IMR-90 (cell line): ENCODE measurements at regions not wholly inside any gene's neighbourhood (a gene's known extent, or its start where the extent isn't known, plus 50 kb on each side); places are given as distances from the start of the nearest gene placed in this dataset.

Source experiments
- ATAC-seq: fragments of 200-7000 bp; cut with Tn5 transposase; 2 replicates; pipeline ENCODE4 v1.9.1; 2020; ENCODE audit warnings: low read depth, mild to moderate bottlenecking, moderate library complexity
- BruUV-seq: library from RNA; stranded (reverse); fragments of 400-500 nt; replicated peaks from 2 replicates; lab custom pipeline; 2021; lab: Mats Ljungman, UMichigan
- CTCF ChIA-PET: fragments of 300-600 bp; formaldehyde crosslinking; extraction: SDS; loops from one replicate; lab custom pipeline; 2021; ENCODE audit warnings: antibody characterized with exemption; lab: Yijun Ruan, JAX
- POLR2A ChIA-PET: fragments of 300-600 bp; sonication (Branson Sonifier 250); formaldehyde crosslinking; loops from one replicate; lab custom pipeline; 2022; ENCODE audit warnings: antibody characterized with exemption; ENCODE audit not compliant: unreplicated experiment; lab: Charles Lee
- DNase-seq: peaks from one replicate; pipeline ENCODE4 v3.0.0; 2013
- H2AFZ ChIP-seq: replicated peaks from 2 replicates; pipeline ENCODE3; 2013; ENCODE audit warnings: low read length, mild to moderate bottlenecking; ENCODE audit not compliant: poor library complexity
- H2AK5ac ChIP-seq: 2 replicates; pipeline ENCODE4 v1.6.1; 2013; ENCODE audit warnings: low read depth, low read length, inconsistent platforms
- H2AK9ac ChIP-seq: replicated peaks from 2 replicates; pipeline ENCODE3; 2013; ENCODE audit warnings: mild to moderate bottlenecking, low read depth, low read length, moderate library complexity; ENCODE audit not compliant: poor library complexity
- H2BK120ac ChIP-seq: 2 replicates; pipeline ENCODE4 v1.6.1; 2013; ENCODE audit warnings: low read depth, low read length, inconsistent platforms
- H2BK15ac ChIP-seq: 3 replicates; pipeline ENCODE4 v1.6.1; 2013; ENCODE audit warnings: low read depth, low read length, inconsistent platforms
- H2BK20ac ChIP-seq: 2 replicates; pipeline ENCODE4 v1.6.1; 2013; ENCODE audit warnings: low read depth, mild to moderate bottlenecking, inconsistent platforms, low read length, moderate library complexity
- H2BK5ac ChIP-seq: 2 replicates; pipeline ENCODE4 v1.6.1; 2013; ENCODE audit warnings: mild to moderate bottlenecking, low read depth, low read length, inconsistent platforms; ENCODE audit not compliant: poor library complexity, severe bottlenecking
- H3K14ac ChIP-seq: replicated peaks from 2 replicates; pipeline ENCODE4 v1.6.1; 2013; ENCODE audit warnings: low read depth, low read length, inconsistent platforms
- H3K18ac ChIP-seq: 2 replicates; pipeline ENCODE4 v1.6.1; 2013; ENCODE audit warnings: low read depth, low read length, control low read depth
- H3K23ac ChIP-seq: 2 replicates; pipeline ENCODE4 v1.6.1; 2013; ENCODE audit warnings: low read depth, low read length, inconsistent platforms
- H3K27ac ChIP-seq: 2 replicates; pipeline ENCODE4 v1.5.1; 2013; ENCODE audit warnings: mild to moderate bottlenecking, control low read depth, low read length; ENCODE audit not compliant: insufficient read depth
- H3K27me3 ChIP-seq: 2 replicates; pipeline ENCODE4 v1.6.1; 2013; ENCODE audit warnings: low read length; ENCODE audit not compliant: control insufficient read depth, insufficient read depth
- H3K36me3 ChIP-seq: 2 replicates; pipeline ENCODE4 v1.6.1; 2013; ENCODE audit warnings: low read length, mixed read lengths; ENCODE audit not compliant: control insufficient read depth, insufficient read depth
- H3K4ac ChIP-seq: 2 replicates; pipeline ENCODE4 v1.6.1; 2013; ENCODE audit warnings: low read depth, low read length, inconsistent platforms
- H3K4me1 ChIP-seq: 2 replicates; pipeline ENCODE4 v1.6.1; 2013; ENCODE audit warnings: low read length, mixed read lengths; ENCODE audit not compliant: control insufficient read depth, insufficient read depth
- H3K4me2 ChIP-seq: 2 replicates; pipeline ENCODE4 v1.6.1; 2013; ENCODE audit warnings: low read depth, mild to moderate bottlenecking, control low read depth, low read length, moderate library complexity
- H3K4me3 ChIP-seq: 2 replicates; pipeline ENCODE4 v1.5.1; 2013; ENCODE audit warnings: low read depth, mild to moderate bottlenecking, control low read depth, low read length, moderate library complexity; ENCODE audit not compliant: insufficient read depth
- H3K56ac ChIP-seq: 2 replicates; pipeline ENCODE4 v1.6.1; 2013; ENCODE audit warnings: low read length, inconsistent platforms; ENCODE audit not compliant: insufficient read depth; ENCODE audit errors: extremely low read depth
- H3K79me1 ChIP-seq, 2 experiments: 2 replicates each; pipeline ENCODE4 v1.6.1; 2013; ENCODE audit warnings: low read length in 2 of 2, inconsistent platforms in 1 of 2, low read depth in 1 of 2
- H3K9ac ChIP-seq: 2 replicates; pipeline ENCODE4 v1.6.1; 2013; ENCODE audit warnings: low read depth, low read length, control low read depth
- H3K9me1 ChIP-seq: 2 replicates; pipeline ENCODE4 v1.6.1; 2013; ENCODE audit warnings: low read length, inconsistent platforms; ENCODE audit not compliant: insufficient read depth
- H3K9me3 ChIP-seq: 2 replicates; pipeline ENCODE4 v1.6.1; 2013; ENCODE audit warnings: low read length; ENCODE audit not compliant: control insufficient read depth, insufficient read depth
- H4K20me1 ChIP-seq: 2 replicates; pipeline ENCODE4 v1.6.1; 2013; ENCODE audit warnings: low read length, inconsistent platforms; ENCODE audit not compliant: insufficient read depth
- H4K5ac ChIP-seq: 2 replicates; pipeline ENCODE4 v1.6.1; 2013; ENCODE audit warnings: mild to moderate bottlenecking, low read depth, low read length, control low read depth
- H4K8ac ChIP-seq, 2 experiments: 2 replicates each; pipeline ENCODE4 v1.6.1; 2013; ENCODE audit warnings: low read depth in 2 of 2, low read length in 2 of 2, control low read depth in 1 of 2, inconsistent platforms in 1 of 2
- H4K91ac ChIP-seq: 2 replicates; pipeline ENCODE4 v1.6.1; 2013; ENCODE audit warnings: low read depth, low read length, inconsistent platforms; ENCODE audit not compliant: insufficient read depth
- BHLHE40 ChIP-seq: fragments of 150-350 bp; IDR thresholded peaks from 2 replicates; pipeline ENCODE4 v1.6.1; 2016; ENCODE audit warnings: mild to moderate bottlenecking, low read depth, low read length
- CEBPB ChIP-seq: IDR thresholded peaks from 2 replicates; pipeline ENCODE4 v1.6.1; 2012; ENCODE audit warnings: low read depth, low read length, improper control_type of control experiment
- CHD1 ChIP-seq: IDR thresholded peaks from 2 replicates; pipeline ENCODE4 v1.6.1; 2012; ENCODE audit warnings: low read depth, low read length, improper control_type of control experiment
- ELK1 ChIP-seq: fragments of 150-350 bp; IDR thresholded peaks from 2 replicates; pipeline ENCODE4 v1.6.1; 2016; ENCODE audit warnings: low read depth, mild to moderate bottlenecking, low read length, moderate library complexity, borderline replicate concordance
- FOS ChIP-seq: fragments of 150-350 bp; IDR thresholded peaks from 2 replicates; pipeline ENCODE4 v1.6.1; 2016; ENCODE audit warnings: low read depth, low read length
- POLR2A ChIP-seq: IDR thresholded peaks from 2 replicates; pipeline ENCODE4 v1.6.1; 2012; ENCODE audit warnings: mild to moderate bottlenecking, low read depth, low read length
- RAD21 ChIP-seq: IDR thresholded peaks from 2 replicates; pipeline ENCODE4 v1.6.1; 2012; ENCODE audit warnings: low read length, improper control_type of control experiment
- USF2 ChIP-seq: fragments of 150-350 bp; IDR thresholded peaks from 2 replicates; pipeline ENCODE4 v1.6.1; 2017; ENCODE audit warnings: mild to moderate bottlenecking, antibody characterized with exemption, low read length, low read depth
- WGBS, 2 experiments: methylation state at CpG; one replicate each; pipeline versions ENCODE4 v1.1.5 to v1.1.7; 2013; ENCODE audit warnings: missing lambda C conversion rate in 2 of 2; ENCODE audit not compliant: insufficient read length in 1 of 2; ENCODE audit errors: extremely low coverage in 2 of 2; 5-methylcytosine and 5-hydroxymethylcytosine counted together
- dilution Hi-C: fragments of 300-500 bp; cut with HindIII; formaldehyde crosslinking; loops from one replicate; pipeline ENCODE4 v1.14.3; 2018; ENCODE audit warnings: low sequenced_read_pairs; ENCODE audit not compliant: unreplicated experiment
- in situ Hi-C: fragments of 300-500 bp; cut with MboI; formaldehyde crosslinking; loops from 3 replicates; pipeline ENCODE4 v1.14.3; 2019; ENCODE audit warnings: low sequenced_read_pairs, inconsistent platforms, mixed read lengths
- intact Hi-C: fragments of 100-400 bp; cut with micrococcal nuclease; formaldehyde crosslinking; loops from 2 replicates; pipeline ENCODE4 v1.10.0; 2022

- Histone ChIP-seq H3K36me3 (no peaks in the 10 kb centered on the region), H3K4me1 (peaks cover 2% of the 10 kb centered on the region), H2BK15ac (no peak overlapping the region), H2BK20ac (peak overlapping the region; percentile 44; the same call in 1 of the 2 replicates), H4K91ac (no peak overlapping the region; the same call in 1 of the 2 replicates), H2AK5ac (no peak overlapping the region), H3K56ac (no peak overlapping the region), H3K4ac (no peak overlapping the region), H3K18ac (peak overlapping the region; percentile 58; the same call in 1 of the 2 replicates), H3K9me1 (peaks cover 4% of the 10 kb centered on the region; the same call in 1 of the 2 replicates), H3K27ac (peak overlapping the region; percentile 6; the same call in 1 of the 2 replicates), H3K79me1 (no peaks in the 10 kb centered on the region), H3K9me3 (no peaks in the 10 kb centered on the region), H2BK5ac (no peak overlapping the region), H3K9ac (no peak overlapping the region), H3K27me3 (no peaks in the 10 kb centered on the region), H2BK120ac (no peak overlapping the region), H2AFZ (no peak overlapping the region), H4K20me1 (no peaks in the 10 kb centered on the region), H3K4me2 (peak overlapping the region; percentile 62; the same call in 1 of the 2 replicates), H2AK9ac (no peak overlapping the region), H4K8ac (no peak overlapping the region), H3K23ac (no peak overlapping the region), H3K4me3 (no peak overlapping the region), H4K5ac (peak overlapping the region; percentile 64; the same call in 1 of the 2 replicates), H3K14ac (no peak overlapping the region)
- no peak for TF ChIP-seq POLR2A
- no peak for TF ChIP-seq ELK1
- no peak for TF ChIP-seq BHLHE40
- TF ChIP-seq FOS = 0 out of 2 replicates have a peak, but pooled peaks have one; percentile 35
- no peak for TF ChIP-seq USF2
- TF ChIP-seq CHD1 = no peak
- TF ChIP-seq CEBPB = no peak
- no peak for TF ChIP-seq RAD21
- WGBS, 2 experiments = 100% methylated on average over 1 of the region's 4 CpGs; no CpG with 5 or more reads in 1 of the 2 experiments
- ChIA-PET CTCF (no interaction called here), POLR2A (no interaction called here)
- BruUV-seq = no TSS peak
- ATAC-seq (peak; percentile 86), DNase-seq (peak; percentile 88)
- dilution Hi-C loops = no loop called here
- intact Hi-C loops = no loop called here
- in situ Hi-C loops = no loop called here
Measured at GRCh38 chr2:52342458-52342857, 1310.5 kb upstream of the NRXN1 start.
